ENCODE measurements at regions not wholly inside any gene's neighbourhood (a gene's known extent, or its start where the extent isn't known, plus 50 kb on each side); places are given as distances from the start of the nearest gene placed in this dataset.

DNA sequence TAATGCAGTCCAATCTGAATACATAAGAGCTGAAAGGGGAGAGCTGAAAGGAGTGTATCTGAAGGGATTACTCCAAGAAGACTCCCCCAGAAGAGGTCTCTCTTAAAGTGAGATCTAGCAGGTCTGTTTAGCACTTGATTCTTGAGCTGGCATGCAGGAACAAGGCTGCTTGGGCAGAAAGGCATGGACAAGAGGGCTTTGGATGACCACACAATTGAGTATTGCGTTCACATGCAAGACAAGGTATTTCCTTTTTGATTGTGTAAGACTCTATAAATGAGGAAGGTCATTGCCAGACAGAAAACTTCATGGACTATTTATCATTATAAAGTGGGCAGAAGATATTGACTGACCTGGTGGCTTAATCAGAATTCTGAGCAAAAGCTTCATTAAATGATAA lies 145.5 kb upstream of the AFF2 start:
- no peak for DNase-seq (ENCODE audit: low read depth in 4 of 4, low spot score in 3 of 4)

- no peak for DNase-seq (ENCODE audit: low read depth in 4 of 4, low spot score in 3 of 4)
These were observed 138.8 kb upstream of the AFF2 start for GRCh38 chrX:148361641-148362040.

- no peak for DNase-seq (ENCODE audit: low read depth in 4 of 4, low spot score in 3 of 4)
These were observed 136.8 kb upstream of the AFF2 start for GRCh38 chrX:148363471-148364235.

- DNase-seq (ENCODE audit: low read depth in 4 of 4, low spot score in 3 of 4), result no peak
These were observed 135.2 kb upstream of the AFF2 start for GRCh38 chrX:148365233-148365632.

DNA sequence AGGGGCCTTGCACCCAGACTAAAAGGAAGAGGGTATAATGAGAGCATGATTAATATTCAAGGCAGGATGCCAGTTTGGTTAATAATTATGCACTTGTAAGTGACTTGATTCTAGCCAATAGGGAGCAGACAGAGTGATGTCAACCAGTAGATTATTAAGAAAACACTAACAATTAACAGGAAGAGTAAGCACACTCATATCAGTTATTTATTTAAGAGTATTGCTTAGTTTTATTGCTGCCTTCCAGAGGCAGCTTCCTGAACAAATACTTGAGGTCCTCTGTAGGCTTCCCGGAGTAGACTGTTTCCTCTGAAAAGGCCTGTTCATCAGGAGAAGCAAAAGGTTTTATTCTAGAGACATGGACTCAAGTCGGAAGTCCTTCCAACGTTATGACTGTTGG lies 129.1 kb upstream of the AFF2 start:
- DNase-seq (ENCODE audit: low read depth in 4 of 4, low spot score in 3 of 4), result no peak

DNA sequence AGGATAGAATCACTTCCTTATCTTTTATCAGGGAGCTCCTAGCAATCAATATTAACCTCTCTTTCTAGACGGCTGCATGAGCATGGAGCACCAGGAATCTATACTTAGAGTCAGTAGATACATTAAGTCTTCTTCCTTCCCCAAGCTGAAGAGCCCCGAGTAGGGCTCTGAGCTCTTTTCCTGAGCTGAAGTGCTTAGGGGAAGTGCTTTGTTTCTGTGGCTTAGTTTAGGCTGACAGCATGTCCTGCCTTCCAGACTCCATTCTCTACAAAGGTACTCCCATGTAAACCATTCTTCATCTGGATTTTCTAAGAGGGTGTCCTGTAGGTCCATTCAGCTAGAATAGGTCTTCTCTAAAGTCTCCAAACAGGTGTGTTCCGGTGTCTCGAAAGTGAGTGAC lies 127.5 kb upstream of the AFF2 start:
- DNase-seq (ENCODE audit: low read depth in 4 of 4, low spot score in 3 of 4), result no peak

GRCh38 chrX:148376342-148376741 lies 124.1 kb upstream of the AFF2 start:
- DNase-seq (ENCODE audit: low read depth in 4 of 4, low spot score in 3 of 4), result no peak

DNA sequence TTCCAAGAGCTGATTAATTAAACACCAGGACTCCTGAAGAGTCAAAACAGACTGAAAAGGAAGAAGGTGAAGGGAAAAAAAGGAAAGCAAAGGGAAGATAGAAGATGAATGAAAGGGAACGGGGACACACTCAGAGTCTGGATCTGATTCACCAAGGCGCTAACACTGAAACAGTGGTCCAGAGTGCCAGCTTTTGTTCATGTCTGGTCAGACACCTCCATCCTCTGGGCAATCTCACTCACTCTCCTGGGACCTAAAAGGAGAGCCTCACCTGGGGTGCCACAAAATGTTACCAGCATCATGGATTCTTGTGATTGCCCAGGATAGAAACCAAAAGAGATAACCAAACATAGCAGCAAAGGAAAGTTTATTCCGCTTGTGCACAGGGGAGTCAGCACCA lies 120.3 kb upstream of the AFF2 start:
- no peak for DNase-seq (ENCODE audit: low read depth in 4 of 4, low spot score in 3 of 4)

GRCh38 chrX:148380650-148381561 lies 119.5 kb upstream of the AFF2 start:
- DNase-seq (ENCODE audit: low read depth in 4 of 4, low spot score in 3 of 4), result no peak

DNA sequence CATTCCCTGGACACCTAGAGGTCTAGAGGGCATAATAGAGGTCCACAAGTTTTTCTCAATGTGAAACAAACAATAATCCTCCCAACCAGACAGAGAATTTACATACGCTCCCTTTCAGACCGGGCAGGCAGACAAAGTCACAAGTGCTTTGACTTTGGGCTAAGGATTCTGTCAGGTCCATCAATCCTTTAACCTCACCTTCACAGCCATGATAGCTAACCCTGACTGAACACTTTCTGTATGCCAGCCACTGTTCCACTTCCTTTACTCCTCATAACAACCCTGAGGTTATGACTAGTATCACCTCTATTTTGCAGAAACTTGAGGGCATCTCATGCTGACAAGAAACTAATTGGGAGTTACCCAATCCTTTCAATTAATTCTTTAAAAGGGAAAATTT lies 118.8 kb upstream of the AFF2 start:
- no peak for DNase-seq (ENCODE audit: low read depth in 4 of 4, low spot score in 3 of 4)

- no peak for DNase-seq (ENCODE audit: low read depth in 4 of 4, low spot score in 3 of 4)
These were observed 117.4 kb upstream of the AFF2 start for GRCh38 chrX:148382983-148383382.

DNA sequence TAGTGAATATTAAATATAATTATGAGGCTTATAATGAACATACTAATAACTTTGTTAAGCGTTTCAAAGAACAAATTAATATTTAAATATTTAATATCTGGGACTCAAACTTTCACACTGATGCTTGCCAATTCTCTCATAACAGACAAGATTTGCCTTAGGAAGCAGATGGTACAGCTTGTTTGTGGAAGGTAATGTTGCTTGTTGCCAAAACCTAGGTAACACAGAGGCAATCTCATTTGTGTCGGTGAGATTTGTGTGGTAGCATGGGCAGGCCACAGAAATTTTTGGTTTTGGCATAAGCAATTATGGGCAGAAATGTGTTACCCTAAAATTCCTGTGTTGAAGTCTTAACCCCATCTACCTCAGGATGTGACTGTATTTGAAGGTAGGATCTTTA lies 114.9 kb upstream of the AFF2 start:
- no peak for DNase-seq (ENCODE audit: low read depth in 4 of 4, low spot score in 3 of 4)

DNA sequence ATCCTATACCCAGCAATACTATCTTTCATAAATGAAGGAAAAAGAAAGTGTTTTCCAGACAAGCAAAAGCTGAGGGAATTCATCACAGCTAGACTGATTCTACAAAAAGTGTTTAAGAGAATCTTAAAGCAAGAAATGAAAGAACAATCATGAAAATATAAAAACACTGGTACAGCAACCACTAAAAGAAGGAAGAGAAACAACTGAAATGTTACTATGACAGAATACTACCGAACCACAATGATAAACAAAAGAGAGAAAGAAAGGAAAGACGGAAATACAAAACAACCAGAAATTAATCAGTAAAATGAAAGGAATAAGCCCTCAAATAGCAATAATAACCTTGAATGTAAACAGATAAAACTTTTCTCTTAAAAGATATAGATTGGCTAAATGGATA lies 110.8 kb upstream of the AFF2 start:
- DNase-seq (ENCODE audit: low read depth in 4 of 4, low spot score in 3 of 4), result no peak

GRCh38 chrX:148412006-148412405 lies 88.4 kb upstream of the AFF2 start:
- no peak for DNase-seq (ENCODE audit: low read depth in 4 of 4, low spot score in 3 of 4)

- no peak for DNase-seq (ENCODE audit: low read depth in 4 of 4, low spot score in 3 of 4)
These were observed 84.3 kb upstream of the AFF2 start for GRCh38 chrX:148416142-148416541.

GRCh38 chrX:148416931-148417330 lies 83.5 kb upstream of the AFF2 start:
- DNase-seq (ENCODE audit: low read depth in 4 of 4, low spot score in 3 of 4), result no peak

DNA sequence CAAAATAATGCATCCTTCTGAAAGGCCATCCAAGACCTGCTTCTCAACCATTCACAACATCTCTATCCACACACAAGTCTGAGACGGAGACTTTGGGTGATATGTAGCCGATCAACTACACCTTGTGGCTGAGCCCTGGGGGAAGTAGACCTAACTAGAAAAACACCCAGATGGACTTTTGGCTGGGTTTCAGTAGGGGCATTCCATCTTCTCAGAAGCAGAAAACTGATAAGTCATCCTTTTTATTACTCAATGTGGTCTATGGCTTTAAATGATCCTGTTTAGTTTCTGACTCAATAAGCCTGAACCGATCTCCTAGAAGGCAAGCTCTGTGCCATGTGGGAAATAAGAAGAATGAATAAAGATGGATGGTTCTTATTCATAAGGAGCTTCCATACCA lies 82.5 kb upstream of the AFF2 start:
- DNase-seq (ENCODE audit: low read depth in 4 of 4, low spot score in 3 of 4), result no peak

- no peak for DNase-seq (ENCODE audit: low read depth in 4 of 4, low spot score in 3 of 4)
These were observed 77.9 kb upstream of the AFF2 start for GRCh38 chrX:148422526-148422925.

DNA sequence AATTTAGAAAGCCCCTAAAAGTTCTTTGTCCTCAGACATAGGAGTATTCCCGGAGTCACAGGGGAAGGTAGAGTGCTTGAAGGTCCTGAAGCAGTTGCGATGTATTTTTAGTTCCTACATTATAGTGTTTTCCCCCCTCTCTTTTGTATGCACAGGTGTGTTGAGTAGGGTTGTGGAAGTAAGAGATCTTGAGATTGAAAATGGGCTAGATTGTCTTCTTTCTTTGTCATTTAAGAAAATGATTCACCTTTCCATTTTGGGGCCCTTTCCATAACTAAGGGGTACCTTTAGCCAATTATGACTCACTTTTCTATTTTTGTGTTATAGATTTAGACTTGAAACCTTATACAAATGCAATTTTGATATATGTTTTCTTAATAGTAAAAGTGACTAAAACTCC lies 75.8 kb upstream of the AFF2 start:
- DNase-seq (ENCODE audit: low read depth in 4 of 4, low spot score in 3 of 4), result no peak

- DNase-seq (ENCODE audit: low read depth in 4 of 4, low spot score in 3 of 4), result no peak
These were observed 74.0 kb upstream of the AFF2 start for GRCh38 chrX:148426467-148426866.

DNA sequence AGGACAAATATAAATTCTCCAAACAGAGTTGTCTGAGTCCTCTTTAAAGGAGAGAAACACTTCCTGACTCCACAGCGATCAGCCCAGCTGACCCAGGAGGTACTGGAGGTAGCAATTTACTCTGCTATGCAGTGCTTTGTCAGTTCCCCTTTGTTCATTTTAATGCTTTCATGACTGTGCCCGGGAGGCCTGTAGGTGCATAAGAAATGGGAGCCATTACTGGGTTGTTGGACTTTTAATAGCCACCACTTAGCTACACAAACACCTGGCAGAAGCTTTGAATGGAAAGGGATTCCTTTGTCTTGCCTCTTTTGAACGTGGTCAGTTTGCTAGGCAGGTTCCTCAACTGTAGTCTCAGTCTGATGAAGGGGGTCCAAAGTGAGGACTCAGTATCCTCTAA lies 59.0 kb upstream of the AFF2 start:
- DNase-seq (ENCODE audit: low read depth in 4 of 4, low spot score in 3 of 4), result no peak

GRCh38 chrX:148443216-148443615 lies 57.2 kb upstream of the AFF2 start:
- DNase-seq (ENCODE audit: low read depth in 4 of 4, low spot score in 3 of 4), result no peak

All from right renal pelvis (tissue), 4 donors.